HG02763 (cell line): ENCODE measurements at regions not wholly inside any gene's neighbourhood (a gene's known extent, or its start where the extent isn't known, plus 50 kb on each side); places are given as distances from the start of the nearest gene placed in this dataset.
"Not testable (repeated sequence)": the region's sequence is repeated elsewhere in the genome, so short reads cannot be mapped to it uniquely, and the experiment has no call there.

Experiments
- ATAC-seq: cut with Tn5 transposase; IDR thresholded peaks from one replicate; pipeline ENCODE4 v1.9.1; 2021; ENCODE audit warnings: mild to moderate bottlenecking, moderate library complexity; ENCODE audit not compliant: unreplicated experiment

GRCh38 chr5:126124706-126125345 lies 298.4 kb upstream of the GRAMD2B start:
- ATAC-seq = no peak

GRCh38 chr5:126125407-126125806 lies 297.8 kb upstream of the GRAMD2B start:
- ATAC-seq = no peak

- no peak for ATAC-seq
Measured at GRCh38 chr5:126126574-126126973, 296.6 kb upstream of the GRAMD2B start.

- ATAC-seq = not testable (repeated sequence)
Measured at GRCh38 chr5:126127371-126127770, 295.8 kb upstream of the GRAMD2B start.

GRCh38 chr5:126129431-126129830 lies 293.8 kb upstream of the GRAMD2B start:
- ATAC-seq = no peak

GRCh38 chr5:126133424-126133823 lies 289.8 kb upstream of the GRAMD2B start:
- no peak for ATAC-seq

DNA sequence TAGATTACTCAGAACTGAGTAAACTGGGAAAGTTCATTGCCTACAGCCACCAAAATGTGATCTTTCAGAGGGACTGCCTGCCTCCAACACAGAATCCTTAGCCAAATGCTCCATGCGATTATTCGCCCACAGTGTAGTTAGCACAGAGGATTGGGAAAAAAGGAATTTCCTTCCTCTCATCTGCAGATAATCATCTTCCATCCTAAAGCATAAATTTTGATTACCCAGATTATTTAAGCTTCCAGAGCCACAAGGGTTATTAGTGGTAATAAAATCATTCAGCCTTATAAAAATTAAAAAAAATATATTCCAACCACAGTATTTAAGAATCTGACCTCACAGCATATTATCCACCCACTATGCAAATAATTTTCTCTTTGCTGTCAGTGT lies 285.3 kb upstream of the GRAMD2B start:
- no peak for ATAC-seq

- ATAC-seq = no peak
Measured at GRCh38 chr5:126138281-126138931, 284.8 kb upstream of the GRAMD2B start.

DNA sequence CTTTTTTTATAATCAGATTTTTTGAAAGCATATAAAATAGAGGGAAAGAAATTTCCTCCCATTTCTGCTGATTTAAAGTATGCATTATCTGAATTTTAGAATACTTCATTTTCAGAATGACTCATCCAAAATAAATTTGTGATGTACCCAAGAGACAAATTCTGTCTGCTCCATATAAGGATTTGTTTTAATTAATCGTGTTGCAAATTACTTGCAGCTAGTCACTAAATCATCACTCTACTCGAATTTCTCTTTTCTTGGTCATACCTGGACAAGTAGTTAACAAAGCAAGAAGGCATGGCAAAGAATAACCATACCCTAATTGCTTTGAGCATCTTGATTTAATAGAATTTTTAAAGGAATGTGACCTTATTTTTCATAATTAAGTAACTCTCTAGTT lies 284.1 kb upstream of the GRAMD2B start:
- no peak for ATAC-seq

DNA sequence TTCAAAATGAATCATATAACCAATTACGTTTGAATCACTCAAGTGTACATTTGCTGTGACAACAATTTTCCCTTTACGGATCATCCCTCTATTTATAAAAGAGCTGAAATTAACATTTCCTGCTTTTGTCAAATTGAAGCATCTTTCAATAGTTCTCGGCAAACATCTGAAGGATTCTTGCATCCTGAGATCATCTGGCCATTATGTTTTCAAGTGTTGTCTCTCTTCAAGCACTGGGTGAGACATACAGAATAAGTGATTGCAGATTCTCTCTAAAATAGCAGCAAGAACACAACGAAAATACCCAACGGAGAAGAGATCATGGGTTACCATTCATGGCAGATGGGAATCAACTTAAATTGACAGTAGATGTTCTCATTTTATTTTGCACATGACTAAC lies 283.4 kb upstream of the GRAMD2B start:
- no peak for ATAC-seq

DNA sequence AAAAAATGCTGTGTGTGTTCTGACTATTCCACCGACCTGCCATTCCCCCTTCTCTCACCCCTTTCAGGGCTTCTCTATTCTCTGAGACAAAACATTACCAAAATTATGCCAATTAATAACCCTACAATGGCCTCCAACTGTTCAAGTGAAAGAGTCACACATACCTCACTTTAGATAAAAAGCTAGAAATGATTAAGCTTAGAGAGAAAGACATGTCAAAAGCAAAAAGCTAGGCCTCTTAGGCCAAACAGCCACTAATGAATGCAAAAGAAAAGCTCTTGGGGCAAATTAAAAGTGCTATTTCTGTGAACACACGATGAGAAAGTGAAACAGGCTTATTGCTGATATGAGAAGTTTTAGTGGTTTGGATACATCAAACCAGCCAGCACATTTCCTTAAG lies 279.6 kb upstream of the GRAMD2B start:
- no peak for ATAC-seq

DNA sequence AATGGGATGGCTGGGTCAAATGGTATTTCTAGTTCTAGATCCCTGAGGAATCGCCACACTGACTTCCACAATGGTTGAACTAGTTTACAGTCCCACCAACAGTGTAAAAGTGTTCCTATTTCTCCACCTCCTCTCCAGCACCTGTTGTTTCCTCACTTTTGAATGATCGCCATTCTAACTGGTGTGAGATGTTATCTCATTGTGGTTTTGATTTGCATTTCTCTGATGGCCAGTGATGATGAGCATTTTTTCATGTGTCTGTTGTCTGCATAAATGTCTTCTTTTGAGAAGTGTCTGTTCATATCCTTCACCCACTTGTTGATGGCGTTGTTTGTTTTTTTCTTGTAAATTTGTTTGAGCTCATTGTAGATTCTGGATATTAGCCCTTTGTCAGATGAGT lies 272.9 kb upstream of the GRAMD2B start:
- ATAC-seq = not testable (repeated sequence)

DNA sequence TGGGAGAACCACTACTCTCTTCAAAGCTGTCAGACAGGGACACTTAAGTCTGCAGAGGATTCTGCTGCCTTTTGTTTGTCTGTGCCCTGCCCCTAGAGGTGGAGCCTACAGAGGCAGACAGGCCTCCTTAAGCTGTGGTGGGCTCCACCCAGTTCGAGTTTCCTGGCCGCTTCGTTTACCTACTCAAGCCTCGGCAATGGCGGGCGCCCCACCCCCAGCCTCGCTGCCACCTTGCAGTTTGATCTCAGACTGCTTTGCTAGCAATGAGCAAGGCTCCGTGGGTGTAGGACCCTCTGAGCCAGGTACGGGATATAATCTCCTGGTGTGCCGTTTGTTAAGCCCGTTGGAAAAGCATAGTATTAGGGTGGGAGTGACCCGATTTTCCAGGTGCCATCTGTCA lies 267.9 kb upstream of the GRAMD2B start:
- ATAC-seq = not testable (repeated sequence)

- no peak for ATAC-seq
Measured at GRCh38 chr5:126166368-126166767, 256.8 kb upstream of the GRAMD2B start.

DNA sequence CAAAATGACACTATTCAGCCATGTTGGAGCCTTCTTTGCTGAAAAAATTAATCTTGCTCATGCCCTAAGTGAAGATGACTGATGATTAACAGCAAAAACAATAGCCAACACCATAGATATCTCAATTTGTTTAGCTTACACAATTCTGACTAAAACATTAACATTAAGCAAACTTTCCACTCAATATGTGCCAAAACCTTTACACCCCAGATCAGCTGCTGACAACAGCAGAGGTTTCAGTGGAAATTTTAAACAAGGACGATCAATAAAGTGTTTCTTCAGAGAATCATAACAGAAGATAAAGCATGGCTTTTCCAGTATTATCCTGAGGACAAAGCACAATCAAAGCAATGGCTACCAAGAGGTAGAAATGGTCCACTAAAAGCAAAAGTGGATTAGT lies 254.4 kb upstream of the GRAMD2B start:
- no peak for ATAC-seq

- no peak for ATAC-seq
Measured at GRCh38 chr5:126171916-126172315, 251.3 kb upstream of the GRAMD2B start.

GRCh38 chr5:126172812-126173211 lies 250.4 kb upstream of the GRAMD2B start:
- ATAC-seq = no peak

- ATAC-seq = no peak
Measured at GRCh38 chr5:126178521-126178920, 244.7 kb upstream of the GRAMD2B start.

GRCh38 chr5:126182971-126183695 lies 240.1 kb upstream of the GRAMD2B start:
- no peak for ATAC-seq

DNA sequence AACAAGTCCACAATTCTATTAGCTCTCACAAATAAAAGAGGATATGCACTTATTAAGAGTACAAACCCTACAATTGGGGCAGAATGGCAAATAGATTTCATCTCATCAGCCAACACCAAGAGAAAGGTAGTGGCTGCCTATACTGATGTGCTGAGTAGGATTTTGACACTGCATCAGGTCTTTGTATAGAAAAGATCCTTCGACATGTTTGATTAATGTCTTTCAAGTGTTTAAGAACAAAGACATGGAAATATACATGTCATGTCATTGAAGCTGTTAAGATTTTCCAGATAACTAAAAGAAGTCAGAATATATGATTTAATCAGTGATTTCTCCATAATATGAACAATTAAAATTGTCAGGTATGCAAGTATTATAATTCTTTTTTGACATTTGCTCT lies 238.7 kb upstream of the GRAMD2B start:
- ATAC-seq = no peak

GRCh38 chr5:126186210-126186609 lies 237.0 kb upstream of the GRAMD2B start:
- ATAC-seq = no peak

- ATAC-seq = no peak
Measured at GRCh38 chr5:126188804-126189203, 234.4 kb upstream of the GRAMD2B start.
